Gastroesophageal sphincter (tissue), 3 donors: ENCODE measurements at regions not wholly inside any gene's neighbourhood (a gene's known extent, or its start where the extent isn't known, plus 50 kb on each side); places are given as distances from the start of the nearest gene placed in this dataset.
A peak's percentile ranks its signal among the peaks of the same experiment; 100 is the strongest.

Source experiments
- POLR2AphosphoS5 ChIP-seq: sonication (generic); formaldehyde crosslinking; IDR thresholded peaks from one replicate; pipeline ENCODE4 v1.6.1; 2017; ENCODE audit warnings: antibody characterized with exemption
- TF ChIP-seq, protein P1 (sequence below), 4 experiments: fragments of 200-600 bp in 2 of 4; fragments of 450-650 bp in 2 of 4; sonication (generic) in 1 of 4; IDR thresholded peaks; one replicate each; pipeline ENCODE4 v1.5.1; 2017 to 2019; ENCODE audit warnings: antibody characterized with exemption in 4 of 4, mild to moderate bottlenecking in 2 of 4, moderate library complexity in 2 of 4

GRCh38 chr9:70477907-70478480 is 63.5 kb upstream of the KLF9 start:
- TF ChIP-seq, protein P1, sequence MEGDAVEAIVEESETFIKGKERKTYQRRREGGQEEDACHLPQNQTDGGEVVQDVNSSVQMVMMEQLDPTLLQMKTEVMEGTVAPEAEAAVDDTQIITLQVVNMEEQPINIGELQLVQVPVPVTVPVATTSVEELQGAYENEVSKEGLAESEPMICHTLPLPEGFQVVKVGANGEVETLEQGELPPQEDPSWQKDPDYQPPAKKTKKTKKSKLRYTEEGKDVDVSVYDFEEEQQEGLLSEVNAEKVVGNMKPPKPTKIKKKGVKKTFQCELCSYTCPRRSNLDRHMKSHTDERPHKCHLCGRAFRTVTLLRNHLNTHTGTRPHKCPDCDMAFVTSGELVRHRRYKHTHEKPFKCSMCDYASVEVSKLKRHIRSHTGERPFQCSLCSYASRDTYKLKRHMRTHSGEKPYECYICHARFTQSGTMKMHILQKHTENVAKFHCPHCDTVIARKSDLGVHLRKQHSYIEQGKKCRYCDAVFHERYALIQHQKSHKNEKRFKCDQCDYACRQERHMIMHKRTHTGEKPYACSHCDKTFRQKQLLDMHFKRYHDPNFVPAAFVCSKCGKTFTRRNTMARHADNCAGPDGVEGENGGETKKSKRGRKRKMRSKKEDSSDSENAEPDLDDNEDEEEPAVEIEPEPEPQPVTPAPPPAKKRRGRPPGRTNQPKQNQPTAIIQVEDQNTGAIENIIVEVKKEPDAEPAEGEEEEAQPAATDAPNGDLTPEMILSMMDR (IDR thresholded peaks at IDR 0.05): no peak
- TF ChIP-seq POLR2AphosphoS5: peak; percentile 83
